DMS53 treated with DMSO at 0.1 percent for 48 hours (cell line): ENCODE measurements at regions not wholly inside any gene's neighbourhood (a gene's known extent, or its start where the extent isn't known, plus 50 kb on each side); places are given as distances from the start of the nearest gene placed in this dataset.

ENCODE experiments used
- DNase-seq: peaks from one replicate; lab custom pipeline; 2025; ENCODE audit not compliant: unreplicated experiment; lab: John Stamatoyannopoulos, UW

GRCh38 chr6:74785236-74785635, 420.6 kb downstream of the COL12A1 start:
- no peak for DNase-seq

- DNase-seq = no peak
These were observed 423.5 kb downstream of the COL12A1 start for GRCh38 chr6:74782346-74782745.

GRCh38 chr6:74780831-74781230, 425.0 kb downstream of the COL12A1 start:
- DNase-seq = no peak

- no peak for DNase-seq
These were observed 437.1 kb downstream of the COL12A1 start for GRCh38 chr6:74768738-74769137.

DNA sequence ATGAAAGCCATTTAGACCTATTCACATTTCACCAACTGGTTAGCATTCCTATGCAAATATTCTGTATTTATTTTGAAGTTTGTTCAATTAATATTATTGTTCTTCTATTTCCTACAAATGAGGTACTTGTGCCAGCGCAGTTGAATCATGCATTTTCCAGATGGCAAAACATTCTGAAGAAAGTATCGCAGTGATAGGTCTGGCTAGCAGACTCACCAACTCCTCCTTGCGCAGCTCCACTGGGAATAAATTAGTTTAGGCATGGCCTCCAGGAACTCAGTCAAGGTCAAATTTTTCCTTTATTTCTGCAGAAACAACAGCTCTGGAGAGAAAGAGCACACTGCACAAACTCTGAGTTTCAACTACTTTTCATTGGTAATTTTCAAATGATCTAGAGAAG, 437.7 kb downstream of the COL12A1 start:
- no peak for DNase-seq

GRCh38 chr6:74765486-74765885, 440.4 kb downstream of the COL12A1 start:
- DNase-seq = no peak

DNA sequence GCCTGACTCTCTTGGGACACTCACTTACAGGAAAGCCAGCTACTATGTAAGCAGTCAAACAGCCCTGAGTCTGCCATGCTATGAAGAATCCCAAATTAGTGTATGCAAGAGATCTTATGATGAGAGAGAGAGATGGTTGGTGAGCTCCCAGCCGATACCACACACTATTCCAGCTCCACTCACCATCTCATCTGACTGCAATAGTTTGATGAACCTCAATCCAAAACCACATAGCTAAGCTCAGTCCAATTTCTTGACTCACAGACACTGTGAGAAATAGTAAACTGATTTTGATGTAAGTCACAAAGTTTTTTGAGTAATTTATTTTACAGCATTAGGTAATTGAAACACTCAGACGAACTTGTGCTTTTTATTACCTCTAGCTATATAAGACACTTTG, 441.4 kb downstream of the COL12A1 start:
- no peak for DNase-seq

- no peak for DNase-seq
These were observed 443.0 kb downstream of the COL12A1 start for GRCh38 chr6:74762841-74763240.

DNA sequence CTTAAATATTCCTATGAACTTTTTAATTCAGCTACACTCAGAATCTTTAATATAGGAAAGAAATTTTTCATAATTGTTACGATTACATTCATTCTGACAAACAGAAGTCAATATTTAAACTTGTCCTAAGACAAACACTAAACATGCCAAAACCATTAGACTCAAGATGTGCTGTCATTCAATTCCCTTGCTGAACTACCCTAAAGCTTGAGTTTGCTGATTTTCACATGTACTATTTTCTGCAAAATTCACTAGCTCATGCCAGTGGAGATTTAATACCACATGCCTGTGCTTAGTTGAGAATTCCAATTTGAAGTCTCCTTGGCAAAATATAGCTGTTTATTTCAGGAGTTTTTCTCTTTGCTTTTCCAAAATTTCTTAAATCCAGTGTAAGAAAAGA, 448.0 kb downstream of the COL12A1 start:
- DNase-seq = peak; percentile 11

- DNase-seq = no peak
These were observed 448.9 kb downstream of the COL12A1 start for GRCh38 chr6:74756923-74757322.

GRCh38 chr6:74755778-74756177, 450.1 kb downstream of the COL12A1 start:
- DNase-seq = no peak

DNA sequence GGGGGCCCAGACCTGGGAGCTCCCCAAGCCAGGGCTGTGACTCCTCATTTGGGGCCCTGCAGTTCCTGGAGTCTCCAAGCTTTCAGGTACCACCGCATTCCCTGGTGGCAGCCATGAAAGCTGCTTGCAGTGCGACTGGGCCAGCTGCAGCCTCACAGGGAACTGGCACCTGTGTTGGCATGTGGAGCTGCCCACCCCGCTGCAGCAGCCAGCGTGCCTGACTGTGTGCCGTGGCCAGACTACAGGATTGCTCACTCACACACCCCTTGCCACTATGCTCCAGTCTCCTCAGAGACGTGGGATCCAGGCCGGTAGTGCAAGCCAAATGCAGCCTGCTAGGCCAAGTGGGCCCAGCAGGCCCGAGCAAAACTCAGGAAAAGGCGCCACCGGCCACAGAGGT, 450.7 kb downstream of the COL12A1 start:
- DNase-seq = no peak

DNA sequence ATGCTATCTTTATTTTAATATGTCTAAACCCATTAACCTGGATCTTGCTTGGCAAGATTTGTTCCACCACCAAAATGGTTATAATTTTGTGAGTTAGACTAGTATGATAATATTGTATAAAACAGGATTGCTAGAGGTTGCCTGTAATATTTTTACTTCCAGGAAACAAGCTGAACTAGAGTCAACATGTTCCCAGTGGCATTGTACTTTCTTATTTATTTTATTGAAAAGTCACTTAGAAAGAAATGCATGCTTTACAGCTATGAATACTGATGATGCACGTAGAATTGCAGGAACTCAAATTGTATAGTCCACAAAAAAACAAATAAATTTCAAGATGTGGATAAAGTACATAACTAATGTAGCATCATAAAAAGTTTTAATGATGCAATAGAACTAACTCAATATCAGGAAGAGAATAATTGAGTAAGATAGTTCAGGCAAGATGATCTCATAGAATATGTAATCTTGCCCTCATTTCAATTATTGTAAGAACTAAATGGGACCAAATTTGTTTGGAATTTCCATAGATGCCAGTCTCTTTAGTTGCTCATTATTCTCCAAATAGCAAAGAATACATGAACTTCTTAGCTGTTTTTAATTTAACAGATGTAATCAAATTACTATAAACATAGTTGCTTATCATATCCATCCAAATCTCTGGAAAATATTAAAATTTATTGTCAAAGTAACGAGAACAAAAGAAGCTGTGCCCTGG, 451.8 kb downstream of the COL12A1 start:
- DNase-seq = no peak

DNA sequence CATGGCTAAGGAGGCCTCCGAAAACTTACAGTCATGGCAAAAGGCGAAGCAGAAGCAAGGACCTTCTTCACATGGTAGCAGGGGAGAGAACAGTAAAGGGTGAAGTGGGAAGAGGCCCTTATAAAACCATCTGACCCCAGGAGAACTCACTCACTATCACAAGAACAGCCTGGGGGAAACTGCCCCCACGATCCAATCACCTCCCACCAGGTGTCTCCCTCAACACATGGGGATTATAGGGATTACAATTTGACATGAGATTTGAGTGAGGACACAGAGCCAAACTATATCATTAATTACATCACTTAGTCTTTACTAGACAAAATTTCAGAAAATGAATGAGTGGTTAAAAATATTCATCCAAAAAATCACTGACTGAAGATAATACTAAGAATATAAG, 453.6 kb downstream of the COL12A1 start:
- no peak for DNase-seq

- no peak for DNase-seq
These were observed 455.0 kb downstream of the COL12A1 start for GRCh38 chr6:74750826-74751225.

DNA sequence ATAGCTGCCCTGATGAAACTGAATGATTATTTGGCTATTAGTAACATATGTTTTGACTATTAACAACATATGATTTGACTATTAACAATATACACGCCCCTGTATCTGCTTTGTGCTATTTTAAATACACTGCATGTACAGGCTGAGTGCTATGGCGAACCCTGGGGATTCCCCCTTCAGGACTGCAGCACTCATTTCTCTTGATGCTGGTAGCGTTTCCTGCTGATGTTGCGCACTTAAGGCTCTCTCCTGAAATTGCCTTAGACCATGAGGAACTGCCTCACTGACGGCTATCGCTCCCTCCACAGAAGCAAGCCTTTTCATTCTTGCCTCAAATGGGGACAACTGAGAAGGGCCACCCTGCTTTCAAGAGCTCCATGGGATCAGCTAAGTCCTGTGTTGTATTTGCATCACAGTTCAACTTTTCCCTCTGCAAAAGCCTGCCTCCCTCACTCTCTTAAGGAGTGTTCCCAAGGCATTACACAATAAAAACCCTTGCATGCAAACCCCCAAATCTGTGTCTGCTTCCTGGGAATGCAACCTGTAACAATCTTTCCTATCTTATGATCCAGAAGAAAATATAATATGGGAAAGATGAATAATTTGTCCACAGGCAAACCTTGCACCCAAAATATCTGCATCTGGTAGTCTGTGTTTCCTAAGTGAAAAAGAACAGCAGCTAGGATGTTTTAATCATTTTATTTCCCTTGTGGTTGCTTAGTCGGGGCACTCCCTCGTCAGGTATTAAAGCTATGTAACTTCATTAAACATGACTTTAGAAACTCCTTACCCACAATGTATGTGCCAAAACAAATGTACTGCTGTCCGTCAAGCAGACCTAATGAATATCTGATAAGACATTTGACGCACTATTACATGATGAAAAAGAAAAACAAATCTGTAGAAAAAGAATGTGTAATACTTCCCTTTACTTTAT, 456.4 kb downstream of the COL12A1 start:
- DNase-seq = no peak

DNA sequence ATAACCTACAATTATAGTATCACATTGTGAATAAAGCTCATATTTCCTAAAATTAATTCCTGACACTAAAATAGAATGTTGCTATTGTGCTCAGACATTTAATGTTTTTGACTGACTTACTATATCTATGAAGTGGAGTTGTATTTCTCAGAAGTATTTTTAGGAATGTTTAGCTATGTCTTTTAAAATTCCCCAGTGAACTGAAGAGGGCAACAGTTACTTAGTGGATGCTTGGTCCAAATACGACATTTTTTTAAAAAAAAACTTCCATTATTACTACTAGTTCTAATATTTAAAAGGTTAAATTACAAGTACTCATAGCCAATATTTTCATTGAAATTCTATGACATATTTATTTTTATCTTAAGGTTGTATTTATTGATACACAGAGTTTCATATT, 460.2 kb downstream of the COL12A1 start:
- no peak for DNase-seq

GRCh38 chr6:74742793-74743508, 462.9 kb downstream of the COL12A1 start:
- peak; percentile 64 for DNase-seq

GRCh38 chr6:74741646-74742045, 464.2 kb downstream of the COL12A1 start:
- DNase-seq = no peak

DNA sequence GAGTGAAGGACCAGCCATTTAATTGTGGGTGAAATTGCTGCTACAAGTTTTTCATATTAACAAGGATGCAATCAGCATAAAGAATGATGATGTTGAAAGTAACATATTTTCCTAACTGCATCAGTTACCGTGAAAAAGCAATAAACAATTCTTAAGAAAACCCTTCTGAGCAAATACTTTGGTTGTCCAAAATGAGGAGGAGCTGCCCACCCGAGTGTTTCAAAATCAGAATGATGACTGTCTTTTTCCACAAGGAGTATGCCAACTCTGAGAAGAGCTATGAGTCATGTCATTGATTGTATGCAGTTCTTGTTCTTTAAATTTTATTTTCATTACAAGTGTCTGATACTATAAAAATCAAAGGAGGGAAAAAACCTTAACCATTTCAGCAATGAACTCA, 470.5 kb downstream of the COL12A1 start:
- no peak for DNase-seq

DNA sequence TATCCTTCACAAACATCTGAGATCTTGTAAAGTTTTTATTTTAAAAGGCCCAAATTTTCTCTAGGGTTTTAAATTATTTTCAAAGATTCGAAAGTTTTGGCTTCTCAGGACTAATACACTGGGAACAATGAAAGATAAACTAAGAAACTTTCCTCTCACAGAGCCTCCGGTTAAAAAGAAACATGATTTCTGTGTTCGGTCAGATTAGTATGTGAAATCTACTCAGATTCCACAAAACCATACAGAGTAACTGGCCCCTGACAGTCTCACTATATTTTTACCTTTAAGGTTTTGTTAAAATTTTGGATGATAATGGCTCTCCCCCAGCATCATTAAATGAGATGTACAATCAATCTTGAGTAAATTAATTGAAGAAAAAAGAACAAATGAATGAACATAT, 471.0 kb downstream of the COL12A1 start:
- no peak for DNase-seq
